ENCODE measurements at regions not wholly inside any gene's neighbourhood (a gene's known extent, or its start where the extent isn't known, plus 50 kb on each side); places are given as distances from the start of the nearest gene placed in this dataset.

DNA sequence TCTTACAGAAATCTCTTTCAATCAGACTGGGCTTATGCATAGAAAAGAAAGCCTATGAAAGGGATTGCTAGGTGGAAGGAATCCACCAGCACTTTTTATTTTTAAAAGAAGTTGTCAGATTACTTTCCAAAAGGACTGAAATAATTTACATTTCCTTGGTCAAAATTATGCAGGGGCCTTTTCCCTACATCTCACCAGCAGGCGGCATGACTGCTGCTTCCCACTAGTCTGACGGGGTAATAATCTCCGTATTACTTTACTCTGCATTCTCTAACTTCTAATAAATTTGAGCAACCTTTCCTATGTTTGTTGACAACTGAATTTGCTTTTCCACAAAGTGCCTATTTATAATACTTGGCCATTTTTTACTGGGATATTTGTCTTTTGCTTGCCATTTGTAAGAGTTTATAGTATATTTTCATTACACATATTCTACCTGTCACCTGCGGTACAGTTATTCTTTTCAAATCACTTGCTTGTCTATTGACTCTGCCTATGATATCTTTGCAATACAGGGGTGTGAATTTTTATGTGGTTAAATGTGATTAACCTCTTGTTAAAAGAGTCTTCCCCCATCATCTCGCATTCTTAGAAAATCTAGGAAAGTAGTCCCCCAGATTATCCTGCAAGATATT is 51.9 kb upstream of the USP47 start:
- Histone ChIP-seq H3K9ac (ENCODE audit: insufficient read depth, low read depth, low read length) (no peak overlapping the region), H3K4me2 (ENCODE audit: low read depth, low read length) (no peak overlapping the region), H3K79me2 (ENCODE audit: insufficient read depth, low read length) (no peaks in the 10 kb centered on the region), H3K9me3 (ENCODE audit: low read length) (no peaks in the 10 kb centered on the region), H3K4me3 (replicated peaks in 1 of 3; ENCODE audit: insufficient read depth in 1 of 3, low read depth in 2 of 3, low read length in 3 of 3) (no peak overlapping the region), H3K36me3 (replicated peaks in 1 of 2; ENCODE audit: control insufficient read depth in 1 of 2, insufficient read depth in 2 of 2, low read length in 2 of 2) (no peaks in the 10 kb centered on the region), H3K4me1 (ENCODE audit: insufficient read depth, low read length) (no peaks in the 10 kb centered on the region), H2AFZ (ENCODE audit: low read length) (no peak overlapping the region), H4K20me1 (ENCODE audit: insufficient read depth, low read length) (no peaks in the 10 kb centered on the region), H3K27me3 (ENCODE audit: control insufficient read depth in 1 of 2, insufficient read depth in 2 of 2, low read length in 2 of 2) (peaks cover 0 to 2% of the 10 kb centered on the region in 2 experiments; a peak in 1 of 5 replicates), H3K27ac (ENCODE audit: extremely low read length, insufficient read depth, low read length) (no peak overlapping the region)
- FAIRE-seq (no peak), ATAC-seq (peak; percentile 56; the same call in 2 of the 3 replicates), DNase-seq (ENCODE audit: low spot score) (no peak)
- BruUV-seq (replicated peaks) = no TSS peak
- intact Hi-C loops (cut with micrococcal nuclease; ENCODE audit: unreplicated experiment) = loop anchor here (2.0 to 5.0 kb wide), 4 partner anchors 168 to 858 kb away; partner anchors contain the start of gene GALNT18
- TF ChIP-seq REL (CRISPR knock-in tag; conservative IDR thresholded peaks at IDR 0.05) (no peak), SMC3 (IDR thresholded peaks at IDR 0.05; ENCODE audit: low read length) (peak; percentile 63), TBX2 (CRISPR knock-in tag; IDR thresholded peaks at IDR 0.05; ENCODE audit: borderline replicate concordance) (no peak), MTF1 (CRISPR knock-in tag; IDR thresholded peaks at IDR 0.05) (no peak), STAG1 (CRISPR knock-in tag; IDR thresholded peaks at IDR 0.05) (peak; percentile 39)
- TF ChIP-seq, protein P1, sequence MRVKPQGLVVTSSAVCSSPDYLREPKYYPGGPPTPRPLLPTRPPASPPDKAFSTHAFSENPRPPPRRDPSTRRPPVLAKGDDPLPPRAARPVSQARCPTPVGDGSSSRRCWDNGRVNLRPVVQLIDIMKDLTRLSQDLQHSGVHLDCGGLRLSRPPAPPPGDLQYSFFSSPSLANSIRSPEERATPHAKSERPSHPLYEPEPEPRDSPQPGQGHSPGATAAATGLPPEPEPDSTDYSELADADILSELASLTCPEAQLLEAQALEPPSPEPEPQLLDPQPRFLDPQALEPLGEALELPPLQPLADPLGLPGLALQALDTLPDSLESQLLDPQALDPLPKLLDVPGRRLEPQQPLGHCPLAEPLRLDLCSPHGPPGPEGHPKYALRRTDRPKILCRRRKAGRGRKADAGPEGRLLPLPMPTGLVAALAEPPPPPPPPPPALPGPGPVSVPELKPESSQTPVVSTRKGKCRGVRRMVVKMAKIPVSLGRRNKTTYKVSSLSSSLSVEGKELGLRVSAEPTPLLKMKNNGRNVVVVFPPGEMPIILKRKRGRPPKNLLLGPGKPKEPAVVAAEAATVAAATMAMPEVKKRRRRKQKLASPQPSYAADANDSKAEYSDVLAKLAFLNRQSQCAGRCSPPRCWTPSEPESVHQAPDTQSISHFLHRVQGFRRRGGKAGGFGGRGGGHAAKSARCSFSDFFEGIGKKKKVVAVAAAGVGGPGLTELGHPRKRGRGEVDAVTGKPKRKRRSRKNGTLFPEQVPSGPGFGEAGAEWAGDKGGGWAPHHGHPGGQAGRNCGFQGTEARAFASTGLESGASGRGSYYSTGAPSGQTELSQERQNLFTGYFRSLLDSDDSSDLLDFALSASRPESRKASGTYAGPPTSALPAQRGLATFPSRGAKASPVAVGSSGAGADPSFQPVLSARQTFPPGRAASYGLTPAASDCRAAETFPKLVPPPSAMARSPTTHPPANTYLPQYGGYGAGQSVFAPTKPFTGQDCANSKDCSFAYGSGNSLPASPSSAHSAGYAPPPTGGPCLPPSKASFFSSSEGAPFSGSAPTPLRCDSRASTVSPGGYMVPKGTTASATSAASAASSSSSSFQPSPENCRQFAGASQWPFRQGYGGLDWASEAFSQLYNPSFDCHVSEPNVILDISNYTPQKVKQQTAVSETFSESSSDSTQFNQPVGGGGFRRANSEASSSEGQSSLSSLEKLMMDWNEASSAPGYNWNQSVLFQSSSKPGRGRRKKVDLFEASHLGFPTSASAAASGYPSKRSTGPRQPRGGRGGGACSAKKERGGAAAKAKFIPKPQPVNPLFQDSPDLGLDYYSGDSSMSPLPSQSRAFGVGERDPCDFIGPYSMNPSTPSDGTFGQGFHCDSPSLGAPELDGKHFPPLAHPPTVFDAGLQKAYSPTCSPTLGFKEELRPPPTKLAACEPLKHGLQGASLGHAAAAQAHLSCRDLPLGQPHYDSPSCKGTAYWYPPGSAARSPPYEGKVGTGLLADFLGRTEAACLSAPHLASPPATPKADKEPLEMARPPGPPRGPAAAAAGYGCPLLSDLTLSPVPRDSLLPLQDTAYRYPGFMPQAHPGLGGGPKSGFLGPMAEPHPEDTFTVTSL (CRISPR knock-in tag; IDR thresholded peaks at IDR 0.05; ENCODE audit: borderline replicate concordance) = no peak
- TF ChIP-seq, protein P2, sequence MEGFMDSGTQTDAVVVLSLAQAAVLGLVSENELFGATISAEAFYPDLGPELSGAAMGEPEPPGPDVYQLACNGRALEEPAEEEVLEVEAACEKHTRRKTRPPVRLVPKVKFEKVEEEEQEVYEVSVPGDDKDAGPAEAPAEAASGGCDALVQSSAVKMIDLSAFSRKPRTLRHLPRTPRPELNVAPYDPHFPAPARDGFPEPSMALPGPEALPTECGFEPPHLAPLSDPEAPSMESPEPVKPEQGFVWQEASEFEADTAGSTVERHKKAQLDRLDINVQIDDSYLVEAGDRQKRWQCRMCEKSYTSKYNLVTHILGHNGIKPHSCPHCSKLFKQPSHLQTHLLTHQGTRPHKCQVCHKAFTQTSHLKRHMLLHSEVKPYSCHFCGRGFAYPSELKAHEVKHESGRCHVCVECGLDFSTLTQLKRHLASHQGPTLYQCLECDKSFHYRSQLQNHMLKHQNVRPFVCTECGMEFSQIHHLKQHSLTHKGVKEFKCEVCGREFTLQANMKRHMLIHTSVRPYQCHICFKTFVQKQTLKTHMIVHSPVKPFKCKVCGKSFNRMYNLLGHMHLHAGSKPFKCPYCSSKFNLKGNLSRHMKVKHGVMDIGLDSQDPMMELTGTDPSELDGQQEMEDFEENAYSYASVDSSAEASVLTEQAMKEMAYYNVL (CRISPR knock-in tag; IDR thresholded peaks at IDR 0.05; ENCODE audit: borderline replicate concordance) = no peak
- TF ChIP-seq, protein P3, sequence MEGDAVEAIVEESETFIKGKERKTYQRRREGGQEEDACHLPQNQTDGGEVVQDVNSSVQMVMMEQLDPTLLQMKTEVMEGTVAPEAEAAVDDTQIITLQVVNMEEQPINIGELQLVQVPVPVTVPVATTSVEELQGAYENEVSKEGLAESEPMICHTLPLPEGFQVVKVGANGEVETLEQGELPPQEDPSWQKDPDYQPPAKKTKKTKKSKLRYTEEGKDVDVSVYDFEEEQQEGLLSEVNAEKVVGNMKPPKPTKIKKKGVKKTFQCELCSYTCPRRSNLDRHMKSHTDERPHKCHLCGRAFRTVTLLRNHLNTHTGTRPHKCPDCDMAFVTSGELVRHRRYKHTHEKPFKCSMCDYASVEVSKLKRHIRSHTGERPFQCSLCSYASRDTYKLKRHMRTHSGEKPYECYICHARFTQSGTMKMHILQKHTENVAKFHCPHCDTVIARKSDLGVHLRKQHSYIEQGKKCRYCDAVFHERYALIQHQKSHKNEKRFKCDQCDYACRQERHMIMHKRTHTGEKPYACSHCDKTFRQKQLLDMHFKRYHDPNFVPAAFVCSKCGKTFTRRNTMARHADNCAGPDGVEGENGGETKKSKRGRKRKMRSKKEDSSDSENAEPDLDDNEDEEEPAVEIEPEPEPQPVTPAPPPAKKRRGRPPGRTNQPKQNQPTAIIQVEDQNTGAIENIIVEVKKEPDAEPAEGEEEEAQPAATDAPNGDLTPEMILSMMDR (CRISPR knock-in tag; IDR thresholded peaks at IDR 0.05) = peak; percentile 44
- POLR2A ChIA-PET = no interaction called here
- 8% methylated on average over 5 of the region's 5 CpGs for whole genome bisulfite sequencing (ENCODE audit: low lambda C conversion rate)
- CTCF ChIA-PET (ENCODE audit: low intra/inter-chr PET ratio, low total read pairs) = interaction anchor here (1.0 to 1.5 kb wide), 3 partner anchors 59 to 761 kb away, joined by 4 read pairs; no protein-coding TSS in a partner anchor
- in situ Hi-C loops (cut with HindIII; ENCODE audit: extremely low pct_ligation_motif_present, low pct_unique_long_range_greater_than_20kb) = loop anchor here (5.0 to 25.0 kb wide), 5 partner anchors 255 to 1015 kb away; no protein-coding TSS in a partner anchor
